ENCODE measurements at regions not wholly inside any gene's neighbourhood (a gene's known extent, or its start where the extent isn't known, plus 50 kb on each side); places are given as distances from the start of the nearest gene placed in this dataset.

GRCh38 chr4:15226203-15226602 lies 201.6 kb upstream of the C1QTNF7 start:
- DNase-seq (ENCODE audit: low read depth, low spot score), result no peak

GRCh38 chr4:15231265-15232091 lies 196.4 kb upstream of the C1QTNF7 start:
- DNase-seq (ENCODE audit: low read depth, low spot score), result peak; percentile 46

- no peak for DNase-seq (ENCODE audit: low read depth, low spot score)
Measured at GRCh38 chr4:15232366-15233263, 195.2 kb upstream of the C1QTNF7 start.

- no peak for DNase-seq (ENCODE audit: low read depth, low spot score)
Measured at GRCh38 chr4:15233264-15233597, 194.6 kb upstream of the C1QTNF7 start.

- DNase-seq (ENCODE audit: low read depth, low spot score), result no peak
Measured at GRCh38 chr4:15233626-15234025, 194.2 kb upstream of the C1QTNF7 start.

GRCh38 chr4:15234116-15234855 lies 193.5 kb upstream of the C1QTNF7 start:
- no peak for DNase-seq (ENCODE audit: low read depth, low spot score)

GRCh38 chr4:15234856-15235126 lies 193.0 kb upstream of the C1QTNF7 start:
- DNase-seq (ENCODE audit: low read depth, low spot score), result no peak

GRCh38 chr4:15235135-15235534 lies 192.7 kb upstream of the C1QTNF7 start:
- DNase-seq (ENCODE audit: low read depth, low spot score), result no peak

- DNase-seq (ENCODE audit: low read depth, low spot score), result no peak
Measured at GRCh38 chr4:15237648-15238230, 190.1 kb upstream of the C1QTNF7 start.

GRCh38 chr4:15238720-15239119 lies 189.1 kb upstream of the C1QTNF7 start:
- no peak for DNase-seq (ENCODE audit: low read depth, low spot score)

- no peak for DNase-seq (ENCODE audit: low read depth, low spot score)
Measured at GRCh38 chr4:15239866-15240265, 188.0 kb upstream of the C1QTNF7 start.

GRCh38 chr4:15240764-15241163 lies 187.1 kb upstream of the C1QTNF7 start:
- DNase-seq (ENCODE audit: low read depth, low spot score), result no peak

GRCh38 chr4:15242021-15242420 lies 185.8 kb upstream of the C1QTNF7 start:
- no peak for DNase-seq (ENCODE audit: low read depth, low spot score)

GRCh38 chr4:15244354-15244753 lies 183.5 kb upstream of the C1QTNF7 start:
- DNase-seq (ENCODE audit: low read depth, low spot score), result no peak

- DNase-seq (ENCODE audit: low read depth, low spot score), result no peak
Measured at GRCh38 chr4:15245006-15245530, 182.8 kb upstream of the C1QTNF7 start.

- DNase-seq (ENCODE audit: low read depth, low spot score), result no peak
Measured at GRCh38 chr4:15250021-15250441, 177.8 kb upstream of the C1QTNF7 start.

- no peak for DNase-seq (ENCODE audit: low read depth, low spot score)
Measured at GRCh38 chr4:15253349-15253748, 174.5 kb upstream of the C1QTNF7 start.

- no peak for DNase-seq (ENCODE audit: low read depth, low spot score)
Measured at GRCh38 chr4:15254236-15254880, 173.5 kb upstream of the C1QTNF7 start.

GRCh38 chr4:15255537-15255936 lies 172.3 kb upstream of the C1QTNF7 start:
- no peak for DNase-seq (ENCODE audit: low read depth, low spot score)

GRCh38 chr4:15260758-15261157 lies 167.1 kb upstream of the C1QTNF7 start:
- DNase-seq (ENCODE audit: low read depth, low spot score), result no peak

GRCh38 chr4:15262396-15262795 lies 165.4 kb upstream of the C1QTNF7 start:
- DNase-seq (ENCODE audit: low read depth, low spot score), result no peak
